GM19240 (cell line): ENCODE measurements at regions not wholly inside any gene's neighbourhood (a gene's known extent, or its start where the extent isn't known, plus 50 kb on each side); places are given as distances from the start of the nearest gene placed in this dataset.

ENCODE experiments used
- DNase-seq: peaks from one replicate; pipeline ENCODE4 v3.0.0; 2011; ENCODE audit warnings: low spot score; ENCODE audit not compliant: insufficient read length

- DNase-seq, result no peak
Observed at GRCh38 chr2:198368089-198368488, 563.7 kb downstream of the PLCL1 start.

DNA sequence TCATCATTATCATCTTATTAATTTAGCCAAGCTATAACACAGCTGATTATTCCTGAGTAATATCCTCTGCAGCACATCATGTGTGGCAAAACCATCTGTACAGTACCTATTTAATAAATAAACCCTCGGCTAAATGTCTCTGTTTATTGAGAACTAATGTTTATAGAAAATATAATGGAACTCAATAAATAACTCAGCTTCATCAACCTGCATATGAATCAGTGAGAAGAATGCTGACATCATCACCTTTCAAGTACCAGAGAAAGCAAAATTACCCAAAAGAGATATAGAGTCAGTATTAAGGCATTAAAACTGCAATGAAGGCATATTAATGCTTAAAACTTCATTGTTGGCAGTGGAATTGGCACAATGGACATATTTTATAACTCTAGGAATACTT is 558.3 kb downstream of the PLCL1 start:
- DNase-seq, result no peak

DNA sequence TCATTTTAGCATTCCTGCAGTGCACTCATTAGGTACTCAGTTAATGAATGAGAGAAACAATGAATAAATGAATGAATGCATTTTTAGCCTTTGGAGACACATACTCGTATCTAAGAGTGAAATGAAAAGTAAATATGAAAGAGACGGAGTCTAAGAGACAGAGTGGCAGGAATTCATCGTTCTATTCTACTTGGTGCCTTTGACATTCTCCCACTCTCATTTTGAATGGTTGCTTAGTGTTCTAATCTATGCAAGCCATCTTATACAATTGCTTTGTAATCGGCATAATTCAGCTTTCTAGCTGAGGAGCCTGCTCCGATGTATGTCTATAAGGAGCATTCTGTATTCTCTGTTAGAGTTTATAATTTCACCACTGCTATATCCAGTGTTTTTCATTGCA is 554.9 kb downstream of the PLCL1 start:
- no peak for DNase-seq

DNA sequence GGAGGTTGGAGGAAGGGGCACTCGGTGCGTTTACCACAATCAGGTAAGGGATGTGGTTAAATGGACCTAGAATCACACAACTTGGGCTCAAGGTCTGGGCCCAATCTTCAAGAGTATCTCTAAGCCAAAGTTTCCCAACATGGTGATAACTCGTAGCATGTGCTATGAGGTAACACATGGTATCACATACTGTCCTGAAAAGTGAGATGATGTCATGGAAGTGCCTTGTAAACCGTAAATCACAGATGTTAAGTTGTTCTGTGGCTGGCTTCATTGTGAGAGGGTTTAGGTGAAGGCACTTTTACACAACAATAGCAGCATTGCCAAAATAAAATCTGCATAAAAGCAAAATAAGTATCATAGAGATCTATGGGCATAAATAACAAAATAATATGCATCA is 551.8 kb downstream of the PLCL1 start:
- no peak for DNase-seq

DNA sequence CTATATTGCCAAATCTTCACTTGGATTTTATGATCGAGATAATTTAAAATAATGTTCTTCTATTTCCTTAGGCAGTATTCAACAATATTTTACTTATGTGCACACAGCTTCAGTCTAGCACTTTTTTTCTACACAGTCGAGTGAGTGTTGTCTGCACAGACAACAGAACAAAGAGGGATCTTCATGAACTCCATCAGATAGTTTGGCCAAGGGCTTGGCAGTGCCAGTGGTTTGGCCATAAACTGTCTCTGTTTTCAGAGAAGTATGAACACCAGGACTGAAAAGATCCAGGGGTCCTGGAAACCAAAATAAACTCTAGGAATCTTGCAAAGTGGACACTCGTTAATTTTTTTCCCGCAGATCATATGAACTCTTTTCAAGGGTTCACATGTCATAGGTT is 547.3 kb downstream of the PLCL1 start:
- DNase-seq, result no peak

DNA sequence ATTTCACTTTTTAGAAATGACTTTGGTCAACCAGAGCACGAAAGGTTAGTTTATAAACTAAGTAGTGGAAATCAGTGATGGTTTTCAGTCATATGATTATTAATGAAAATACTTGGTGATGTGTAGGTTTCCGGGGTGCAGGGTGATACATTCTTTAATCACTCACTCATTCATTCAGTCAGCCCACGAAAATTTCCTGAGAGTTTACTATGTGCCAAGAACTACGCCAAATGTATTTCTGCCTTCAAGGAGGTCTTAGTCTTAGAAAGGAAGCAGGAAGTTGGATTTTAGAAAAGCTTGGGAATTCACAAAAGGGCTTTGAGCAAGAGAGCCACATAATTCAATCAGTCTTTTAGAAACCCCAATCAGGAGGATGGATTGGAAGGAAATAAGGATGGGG is 543.6 kb downstream of the PLCL1 start:
- DNase-seq, result no peak

GRCh38 chr2:198347349-198347748 is 543.0 kb downstream of the PLCL1 start:
- no peak for DNase-seq

GRCh38 chr2:198343471-198343870 is 539.1 kb downstream of the PLCL1 start:
- no peak for DNase-seq

DNA sequence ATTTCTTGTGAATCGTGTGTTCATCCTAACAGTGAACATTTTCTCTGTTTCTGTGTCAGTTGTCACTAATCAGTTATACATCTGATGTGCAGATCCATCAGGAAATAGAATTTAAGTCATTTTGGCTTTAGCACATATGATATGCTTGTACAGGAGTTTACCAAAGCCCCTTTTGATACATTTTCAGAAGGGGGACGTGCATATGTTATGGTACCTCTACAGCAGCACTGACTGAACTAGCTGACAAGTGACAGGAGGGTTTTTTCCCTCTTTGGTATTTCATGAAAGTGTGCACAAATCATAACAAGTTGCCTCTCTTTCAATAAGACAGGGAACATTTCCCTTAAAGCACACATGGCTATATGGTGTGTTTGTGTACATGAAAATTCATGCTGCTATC is 536.5 kb downstream of the PLCL1 start:
- no peak for DNase-seq

- DNase-seq, result no peak
Observed at GRCh38 chr2:198339116-198339515, 534.7 kb downstream of the PLCL1 start.

DNA sequence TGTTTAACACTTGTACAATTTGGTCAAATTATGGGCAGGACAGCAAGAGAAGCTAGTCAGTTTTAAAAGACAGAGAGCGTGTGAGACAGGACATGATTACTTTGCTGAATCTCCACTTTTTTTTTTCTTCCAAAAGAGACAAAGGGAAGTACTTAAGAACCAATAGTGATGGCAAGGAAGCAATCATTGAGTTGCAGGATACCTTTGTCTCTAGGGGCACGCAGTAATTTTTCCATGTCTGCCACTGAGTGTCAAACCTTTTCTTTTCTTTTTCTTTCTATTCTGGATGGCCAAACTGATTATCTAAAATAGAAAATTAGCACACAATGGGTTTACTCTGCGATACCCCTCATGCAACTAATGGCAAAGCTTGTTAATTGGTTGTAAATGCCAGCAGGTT is 533.0 kb downstream of the PLCL1 start:
- DNase-seq, result no peak

DNA sequence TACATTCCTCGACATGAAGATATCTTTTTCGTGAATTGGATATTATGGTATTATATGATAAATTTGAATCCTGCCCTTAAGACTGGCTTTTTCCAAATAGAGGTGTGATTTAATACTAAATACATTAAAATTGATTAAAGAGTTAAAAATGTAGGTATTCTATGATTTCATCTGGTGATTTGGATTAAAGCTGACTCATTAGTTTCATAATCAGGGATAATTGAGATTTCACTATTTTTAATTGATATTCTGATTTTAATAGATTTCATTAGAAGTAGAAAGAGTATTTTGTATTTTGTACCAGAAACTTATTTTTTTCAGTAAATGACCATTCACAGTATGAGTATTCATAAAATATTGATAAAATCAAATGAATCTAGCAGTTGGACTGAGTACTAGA is 524.1 kb downstream of the PLCL1 start:
- DNase-seq, result no peak

GRCh38 chr2:198327526-198327925 is 523.1 kb downstream of the PLCL1 start:
- DNase-seq, result no peak

GRCh38 chr2:198326431-198326830 is 522.0 kb downstream of the PLCL1 start:
- no peak for DNase-seq

DNA sequence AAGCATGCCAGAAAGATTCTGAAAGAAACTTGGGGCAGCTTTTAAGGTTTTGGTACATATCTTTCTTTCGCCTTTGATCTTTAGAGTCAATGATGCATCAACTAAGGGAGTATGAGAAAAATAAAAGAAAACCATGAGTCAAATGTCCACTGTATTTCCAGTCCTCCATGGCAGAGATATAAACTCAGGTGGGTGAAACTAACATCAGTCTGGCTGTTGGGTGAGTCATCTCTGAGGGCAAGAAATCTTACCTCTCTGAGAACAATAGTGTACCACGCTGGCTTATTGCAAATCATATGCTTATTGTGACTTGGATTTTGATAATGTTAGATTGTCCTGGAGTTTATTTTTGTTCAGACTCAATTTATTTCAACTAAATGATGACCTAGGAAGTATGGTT is 521.0 kb downstream of the PLCL1 start:
- DNase-seq, result no peak

- no peak for DNase-seq
Observed at GRCh38 chr2:198324071-198324470, 519.7 kb downstream of the PLCL1 start.

DNA sequence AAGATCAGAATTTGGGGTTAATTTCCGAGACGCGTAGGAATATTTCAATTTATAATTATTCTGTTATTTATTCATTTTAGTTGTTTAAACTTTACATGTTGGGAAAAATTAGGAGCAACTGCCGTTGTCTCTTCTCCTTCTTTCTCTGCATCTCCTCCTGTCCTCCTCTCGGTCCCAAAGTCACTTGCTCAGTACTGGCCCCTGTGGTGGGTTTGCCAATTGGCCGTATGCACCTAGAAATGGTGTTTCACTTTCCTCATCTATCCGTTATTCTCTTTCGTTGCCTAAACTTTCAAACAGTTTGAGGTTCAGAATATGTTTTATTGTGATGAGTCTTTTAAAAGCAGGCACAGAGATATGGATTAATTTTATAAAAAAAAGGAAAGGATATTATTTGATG is 517.9 kb downstream of the PLCL1 start:
- no peak for DNase-seq

GRCh38 chr2:198321522-198322088 is 517.2 kb downstream of the PLCL1 start:
- no peak for DNase-seq

DNA sequence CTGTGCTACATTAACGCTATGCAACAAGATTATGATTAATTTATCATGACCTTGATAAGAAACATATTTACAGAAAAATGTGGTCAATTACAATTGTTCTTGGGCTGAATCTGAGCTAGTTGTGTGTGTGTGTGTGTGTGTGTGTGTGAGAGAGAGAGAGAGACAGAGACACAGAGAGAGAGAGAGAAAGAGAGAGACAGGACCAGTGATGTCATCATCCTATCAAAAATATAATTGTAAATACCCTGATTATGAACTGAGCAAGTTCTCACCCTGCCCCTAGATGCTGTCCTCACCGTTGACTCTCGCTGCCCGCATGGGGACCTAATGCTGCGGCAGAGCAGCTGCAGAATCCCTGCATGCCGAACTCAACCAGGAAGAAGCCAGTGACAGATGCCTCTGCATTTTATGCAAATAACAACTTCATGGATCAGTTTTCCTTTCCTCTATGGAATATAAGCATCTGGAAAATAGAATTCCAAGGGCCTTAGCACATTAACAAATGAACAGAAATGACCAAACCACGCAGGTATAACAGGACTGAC is 512.5 kb downstream of the PLCL1 start:
- DNase-seq, result no peak

- no peak for DNase-seq
Observed at GRCh38 chr2:198315791-198316630, 511.6 kb downstream of the PLCL1 start.

- DNase-seq, result no peak
Observed at GRCh38 chr2:198314559-198315153, 510.3 kb downstream of the PLCL1 start.
